CD4-positive, CD25-positive, alpha-beta regulatory T cell (primary cell): ENCODE measurements at regions not wholly inside any gene's neighbourhood (a gene's known extent, or its start where the extent isn't known, plus 50 kb on each side); places are given as distances from the start of the nearest gene placed in this dataset.

Experiments
- ATAC-seq, 2 donors: fragments of 150-1000 bp; cut with Tn5 transposase; one replicate each; pipeline ENCODE4 v1.10.0; 2021; ENCODE audit warnings: low read depth in 2 of 2, moderate number of reproducible peaks in 2 of 2, moderate library complexity in 1 of 2
- DNase-seq, 3 donors: peaks; one replicate each; pipeline versions ENCODE4 v3.0.0 to v3.0.0-alpha.2; 2012 to 2022; ENCODE audit warnings: mixed read lengths in 1 of 3
- H3K27ac ChIP-seq: one replicate; pipeline ENCODE4 v1.7.0; 2013; ENCODE audit warnings: mild to moderate bottlenecking, low read length; ENCODE audit not compliant: insufficient read depth, poor library complexity, severe bottlenecking
- H3K27me3 ChIP-seq: one replicate; pipeline ENCODE4 v1.7.0; 2013; ENCODE audit warnings: low read length; ENCODE audit not compliant: control insufficient read depth, insufficient read depth
- H3K36me3 ChIP-seq: one replicate; pipeline ENCODE4 v1.7.0; 2013; ENCODE audit warnings: mild to moderate bottlenecking, low read length, moderate library complexity; ENCODE audit not compliant: control insufficient read depth, insufficient read depth
- H3K4me1 ChIP-seq: 2 replicates; pipeline ENCODE4 v1.7.0; 2013; ENCODE audit warnings: mild to moderate bottlenecking, low read length; ENCODE audit not compliant: insufficient read depth, control insufficient read depth, poor library complexity, severe bottlenecking
- H3K4me3 ChIP-seq: one replicate; pipeline ENCODE4 v1.7.0; 2013; ENCODE audit warnings: low read depth, mild to moderate bottlenecking, low read length, moderate library complexity
- H3K9me3 ChIP-seq, 2 experiments: 1 replicate in 1 of 2; 2 replicates in 1 of 2; pipeline ENCODE4 v1.7.0; 2013; ENCODE audit warnings: low read length in 2 of 2, mild to moderate bottlenecking in 1 of 2, moderate library complexity in 1 of 2; ENCODE audit not compliant: control insufficient read depth in 2 of 2
- H3K27ac Mint-ChIP-seq, 3 donors: one replicate each; pipeline ENCODE4 v1.8.0; 2020 to 2022; ENCODE audit warnings: mild to moderate bottlenecking in 3 of 3, mixed read lengths in 3 of 3, moderate library complexity in 2 of 3
- H3K27me3 Mint-ChIP-seq: one replicate; pipeline ENCODE4 v1.8.0; 2022; ENCODE audit warnings: mild to moderate bottlenecking, mixed read lengths
- H3K36me3 Mint-ChIP-seq: one replicate; pipeline ENCODE4 v1.8.0; 2020; ENCODE audit warnings: mixed read lengths
- H3K4me1 Mint-ChIP-seq, 4 donors: one replicate each; pipeline ENCODE4 v1.8.0; 2020 to 2022; ENCODE audit warnings: mixed read lengths in 4 of 4, mild to moderate bottlenecking in 1 of 4
- H3K4me3 Mint-ChIP-seq, 4 donors: one replicate each; pipeline ENCODE4 v1.8.0; 2020 to 2022; ENCODE audit warnings: mild to moderate bottlenecking in 4 of 4, mixed read lengths in 4 of 4, moderate library complexity in 3 of 4
- H3K9me3 Mint-ChIP-seq, 7 donors: one replicate each; pipeline ENCODE4 v1.8.0; 2020 to 2022; ENCODE audit warnings: mixed read lengths in 7 of 7, mild to moderate bottlenecking in 3 of 7, moderate library complexity in 2 of 7

- Mint-ChIP-seq H3K36me3 (no peaks in the 10 kb centered on the region), H3K9me3 (no peaks in the 10 kb centered on the region), H3K4me3 (no peak overlapping the region), H3K4me1 (no peaks in the 10 kb centered on the region), H3K27me3 (peaks cover 15% of the 10 kb centered on the region), H3K27ac (no peak overlapping the region)
- no peak overlapping the region for H3K27ac ChIP-seq
- H3K9me3 ChIP-seq = no peaks in the 10 kb centered on the region
- ATAC-seq (no peak), DNase-seq (no peak)
- no peaks in the 10 kb centered on the region for H3K36me3 ChIP-seq
- H3K27me3 ChIP-seq = no peaks in the 10 kb centered on the region
- H3K4me1 ChIP-seq = no peaks in the 10 kb centered on the region
- H3K4me3 ChIP-seq = no peak overlapping the region
Observed at GRCh38 chr1:5623399-5623798, 368.8 kb downstream of the NPHP4 start.

GRCh38 chr1:5622412-5622811 is 369.8 kb downstream of the NPHP4 start:
- Histone ChIP-seq H3K27me3 (no peaks in the 10 kb centered on the region), H3K4me3 (no peak overlapping the region), H3K9me3 (no peaks in the 10 kb centered on the region), H3K4me1 (no peaks in the 10 kb centered on the region), H3K27ac (no peak overlapping the region), H3K36me3 (no peaks in the 10 kb centered on the region)
- no peak overlapping the region for H3K4me3 Mint-ChIP-seq
- no peaks in the 10 kb centered on the region for H3K4me1 Mint-ChIP-seq
- no peaks in the 10 kb centered on the region for H3K36me3 Mint-ChIP-seq
- H3K9me3 Mint-ChIP-seq = no peaks in the 10 kb centered on the region
- peaks cover 19% of the 10 kb centered on the region for H3K27me3 Mint-ChIP-seq
- ATAC-seq (no peak), DNase-seq (no peak)
- no peak overlapping the region for H3K27ac Mint-ChIP-seq

DNA sequence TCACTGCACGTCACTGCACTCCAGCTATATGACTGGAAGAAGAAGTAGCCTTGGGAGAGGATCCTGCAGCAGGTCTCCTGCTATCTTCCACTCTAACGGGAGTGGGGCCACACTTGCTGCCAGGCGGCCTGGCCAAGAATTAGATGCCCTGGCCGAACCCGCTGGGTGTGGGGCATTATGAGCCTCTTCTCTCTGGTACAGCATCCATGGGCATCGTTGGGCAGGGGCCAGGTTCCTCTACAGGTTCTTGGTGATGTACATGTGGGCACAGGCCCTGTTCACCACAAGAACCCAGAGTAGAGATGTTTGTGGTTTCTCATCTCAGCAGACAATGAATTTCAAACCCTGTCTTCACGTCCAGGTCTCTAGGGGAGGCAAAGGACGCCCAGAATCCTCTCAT is 370.5 kb downstream of the NPHP4 start:
- no peak overlapping the region for H3K27ac ChIP-seq
- Mint-ChIP-seq H3K4me3 (no peak overlapping the region), H3K27ac (no peak overlapping the region), H3K4me1 (no peaks in the 10 kb centered on the region), H3K9me3 (peaks cover 0 to 1% (median 0%) of the 10 kb centered on the region in 7 donors), H3K36me3 (no peaks in the 10 kb centered on the region), H3K27me3 (peaks cover 19% of the 10 kb centered on the region)
- H3K4me3 ChIP-seq = no peak overlapping the region
- no peak for DNase-seq
- H3K4me1 ChIP-seq = no peaks in the 10 kb centered on the region
- ATAC-seq = no peak
- no peaks in the 10 kb centered on the region for H3K27me3 ChIP-seq
- H3K36me3 ChIP-seq = no peaks in the 10 kb centered on the region
- H3K9me3 ChIP-seq = no peaks in the 10 kb centered on the region

GRCh38 chr1:5620997-5621396 is 371.2 kb downstream of the NPHP4 start:
- peaks cover 19% of the 10 kb centered on the region for H3K27me3 Mint-ChIP-seq
- no peaks in the 10 kb centered on the region for H3K4me1 Mint-ChIP-seq
- no peak for ATAC-seq

DNA sequence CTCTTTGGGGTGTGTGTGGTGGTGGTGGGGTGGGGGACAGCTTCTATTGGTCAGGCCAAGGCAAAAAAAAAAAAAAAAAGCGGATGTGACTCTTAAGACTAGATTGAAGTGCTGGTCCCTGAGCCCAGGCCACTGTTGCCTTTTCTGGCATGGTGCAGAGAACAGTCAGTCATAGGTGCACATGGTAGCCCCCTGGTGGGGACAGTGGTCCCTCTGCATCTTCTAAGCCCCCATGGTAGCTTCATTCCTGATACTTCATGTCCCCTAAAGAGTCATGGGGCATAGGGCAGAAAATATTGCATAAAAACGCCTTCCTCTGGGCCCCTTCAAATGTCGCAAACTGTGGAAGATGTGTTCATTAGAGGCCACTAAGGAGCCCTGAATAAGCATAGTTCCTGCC is 371.8 kb downstream of the NPHP4 start:
- H3K27ac ChIP-seq = no peak overlapping the region
- Mint-ChIP-seq H3K27ac (no peak overlapping the region), H3K27me3 (peaks cover 16% of the 10 kb centered on the region), H3K36me3 (no peaks in the 10 kb centered on the region), H3K4me1 (no peaks in the 10 kb centered on the region), H3K4me3 (no peak overlapping the region), H3K9me3 (peaks cover 0 to 1% (median 0%) of the 10 kb centered on the region in 7 donors)
- no peaks in the 10 kb centered on the region for H3K9me3 ChIP-seq
- DNase-seq (no peak), ATAC-seq (no peak)
- no peaks in the 10 kb centered on the region for H3K36me3 ChIP-seq
- H3K4me1 ChIP-seq = no peaks in the 10 kb centered on the region
- no peaks in the 10 kb centered on the region for H3K27me3 ChIP-seq
- no peak overlapping the region for H3K4me3 ChIP-seq

More at GRCh38 chr1:5620997-5621396, 371.2 kb downstream of the NPHP4 start:
- no peak for DNase-seq
- H3K4me3 Mint-ChIP-seq = no peak overlapping the region
- Histone ChIP-seq H3K4me1 (no peaks in the 10 kb centered on the region), H3K9me3 (no peaks in the 10 kb centered on the region), H3K36me3 (no peaks in the 10 kb centered on the region), H3K27ac (no peak overlapping the region), H3K27me3 (no peaks in the 10 kb centered on the region), H3K4me3 (no peak overlapping the region)
- peaks cover 0 to 1% (median 0%) of the 10 kb centered on the region in 7 donors for H3K9me3 Mint-ChIP-seq
- H3K27ac Mint-ChIP-seq = no peak overlapping the region
- H3K36me3 Mint-ChIP-seq = no peaks in the 10 kb centered on the region

GRCh38 chr1:5619469-5619868 is 372.8 kb downstream of the NPHP4 start:
- DNase-seq = no peak
- H3K36me3 Mint-ChIP-seq = no peaks in the 10 kb centered on the region
- H3K4me3 Mint-ChIP-seq = no peak overlapping the region
- H3K9me3 Mint-ChIP-seq = peaks cover 0 to 1% (median 0%) of the 10 kb centered on the region in 7 donors
- ATAC-seq = no peak
- H3K36me3 ChIP-seq = no peaks in the 10 kb centered on the region
- H3K27ac ChIP-seq = no peak overlapping the region
- no peaks in the 10 kb centered on the region for H3K4me1 Mint-ChIP-seq
- no peaks in the 10 kb centered on the region for H3K9me3 ChIP-seq
- no peaks in the 10 kb centered on the region for H3K4me1 ChIP-seq
- no peak overlapping the region for H3K27ac Mint-ChIP-seq
- H3K27me3 Mint-ChIP-seq = peaks cover 13% of the 10 kb centered on the region
- H3K4me3 ChIP-seq = no peak overlapping the region
- no peaks in the 10 kb centered on the region for H3K27me3 ChIP-seq

GRCh38 chr1:5617546-5617945 is 374.7 kb downstream of the NPHP4 start:
- H3K9me3 Mint-ChIP-seq = peaks cover 0 to 5% (median 0%) of the 10 kb centered on the region in 7 donors
- DNase-seq (no peak), ATAC-seq (no peak)
- no peaks in the 10 kb centered on the region for H3K27me3 ChIP-seq
- no peaks in the 10 kb centered on the region for H3K4me1 Mint-ChIP-seq
- H3K4me3 ChIP-seq = no peak overlapping the region
- peaks cover 13% of the 10 kb centered on the region for H3K27me3 Mint-ChIP-seq
- no peak overlapping the region for H3K27ac Mint-ChIP-seq
- H3K9me3 ChIP-seq = no peaks in the 10 kb centered on the region
- H3K4me3 Mint-ChIP-seq = peak overlapping the region in 1 of 4 donors; percentile 68
- H3K36me3 Mint-ChIP-seq = no peaks in the 10 kb centered on the region
- H3K27ac ChIP-seq = no peak overlapping the region
- no peaks in the 10 kb centered on the region for H3K36me3 ChIP-seq
- no peaks in the 10 kb centered on the region for H3K4me1 ChIP-seq

GRCh38 chr1:5617179-5617520 is 375.1 kb downstream of the NPHP4 start:
- no peaks in the 10 kb centered on the region for H3K36me3 Mint-ChIP-seq
- H3K27me3 Mint-ChIP-seq = peaks cover 14% of the 10 kb centered on the region
- no peak for ATAC-seq
- H3K9me3 Mint-ChIP-seq = peaks cover 0 to 5% (median under 1%) of the 10 kb centered on the region in 7 donors
- no peak for DNase-seq
- H3K4me3 Mint-ChIP-seq = peak overlapping the region in 1 of 4 donors; percentile 68
- no peak overlapping the region for H3K27ac Mint-ChIP-seq
- Histone ChIP-seq H3K27me3 (no peaks in the 10 kb centered on the region), H3K9me3 (no peaks in the 10 kb centered on the region), H3K27ac (no peak overlapping the region), H3K36me3 (no peaks in the 10 kb centered on the region), H3K4me3 (no peak overlapping the region), H3K4me1 (no peaks in the 10 kb centered on the region)
- H3K4me1 Mint-ChIP-seq = no peaks in the 10 kb centered on the region
